HepG2 (cell line): ENCODE measurements at regions not wholly inside any gene's neighbourhood (a gene's known extent, or its start where the extent isn't known, plus 50 kb on each side); places are given as distances from the start of the nearest gene placed in this dataset.

ENCODE experiments used
- BORCS8-MEF2B ChIP-seq: sonication (generic); formaldehyde crosslinking; IDR thresholded peaks from 2 replicates; pipeline ENCODE4 v1.8.0; 2022; ENCODE audit warnings: mild to moderate bottlenecking, missing genetic modification reagents
- CBFB ChIP-seq: sonication (generic); formaldehyde crosslinking; IDR thresholded peaks from 2 replicates; pipeline ENCODE4 v1.4.0; 2020; ENCODE audit warnings: missing genetic modification reagents
- FOXJ3 ChIP-seq: sonication (generic); formaldehyde crosslinking; IDR thresholded peaks from 2 replicates; pipeline ENCODE4 v1.4.0; 2020; ENCODE audit warnings: missing genetic modification reagents, mild to moderate bottlenecking, borderline replicate concordance
- HDAC2 ChIP-seq: sonication (generic); formaldehyde crosslinking; IDR thresholded peaks from 2 replicates; pipeline ENCODE4 v1.4.0; 2020; ENCODE audit warnings: missing genetic modification reagents
- HOXA3 ChIP-seq: sonication (generic); formaldehyde crosslinking; IDR thresholded peaks from 2 replicates; pipeline ENCODE4 v1.5.0; 2020; ENCODE audit warnings: missing genetic modification reagents
- JUND ChIP-seq: sonication (generic); formaldehyde crosslinking; IDR thresholded peaks from 2 replicates; pipeline ENCODE4 v1.8.0; 2022; ENCODE audit warnings: mild to moderate bottlenecking, missing genetic modification reagents
- KLF11 ChIP-seq: IDR thresholded peaks from 2 replicates; pipeline ENCODE4 v1.6.1; 2016; ENCODE audit warnings: missing compliant biosample characterization
- KLF16 ChIP-seq, 2 experiments: sonication (generic) in 1 of 2; formaldehyde crosslinking in 1 of 2; IDR thresholded peaks; 2 replicates each; pipeline versions ENCODE4 v1.6.1 to v1.8.0; 2016 to 2023; ENCODE audit warnings: missing genetic modification reagents in 2 of 2, missing compliant biosample characterization in 1 of 2
- MED1 ChIP-seq: sonication (generic); formaldehyde crosslinking; IDR thresholded peaks from 2 replicates; pipeline ENCODE4 v1.4.0; 2020; ENCODE audit warnings: missing genetic modification reagents
- POGZ ChIP-seq: sonication (generic); formaldehyde crosslinking; IDR thresholded peaks from 2 replicates; pipeline ENCODE4 v1.4.0; 2020; ENCODE audit warnings: mild to moderate bottlenecking, missing genetic modification reagents
- SIN3A ChIP-seq: IDR thresholded peaks from 2 replicates; pipeline ENCODE4 v1.6.1; 2011; ENCODE audit warnings: low read depth, mild to moderate bottlenecking, control low read depth, low read length, borderline replicate concordance
- SOX13 ChIP-seq, 3 experiments: fragments of 450-650 bp in 1 of 3; sonication (generic) in 1 of 3; formaldehyde crosslinking in 1 of 3; IDR thresholded peaks in 2 of 3; conservative IDR thresholded peaks in 1 of 3; 2 replicates each; pipeline versions ENCODE4 v1.5.0 to v1.6.1; 2016 to 2020; ENCODE audit warnings: antibody characterized with exemption in 1 of 3, mild to moderate bottlenecking in 1 of 3, missing compliant biosample characterization in 1 of 3, missing genetic modification reagents in 1 of 3, moderate library complexity in 1 of 3
- SPEN ChIP-seq: sonication (generic); formaldehyde crosslinking; IDR thresholded peaks from 2 replicates; pipeline ENCODE4 v1.5.1; 2020; ENCODE audit warnings: low read depth, mild to moderate bottlenecking, missing genetic modification reagents
- TCF7 ChIP-seq: sonication (generic); IDR thresholded peaks from 2 replicates; pipeline ENCODE4 v1.6.1; 2016; ENCODE audit warnings: antibody characterized with exemption, low read depth
- ZNF230 ChIP-seq: sonication (generic); formaldehyde crosslinking; IDR thresholded peaks from 2 replicates; pipeline ENCODE4 v1.4.0; 2020; ENCODE audit warnings: mild to moderate bottlenecking, missing genetic modification reagents
- ZNF782 ChIP-seq: sonication (generic); formaldehyde crosslinking; IDR thresholded peaks from 2 replicates; pipeline ENCODE4 v1.4.0; 2020; ENCODE audit warnings: missing genetic modification reagents, mild to moderate bottlenecking, borderline replicate concordance
- TF ChIP-seq, protein P1 (sequence below): sonication (generic); formaldehyde crosslinking; IDR thresholded peaks from 2 replicates; pipeline ENCODE4 v1.5.1; 2020; ENCODE audit warnings: mild to moderate bottlenecking, missing genetic modification reagents, moderate library complexity
- TF ChIP-seq, protein P2 (sequence below): sonication (generic); formaldehyde crosslinking; IDR thresholded peaks from 2 replicates; pipeline ENCODE4 v1.4.0; 2020; ENCODE audit warnings: missing genetic modification reagents
- TF ChIP-seq, protein P3 (sequence below): sonication (generic); formaldehyde crosslinking; IDR thresholded peaks from 2 replicates; pipeline ENCODE4 v1.5.1; 2020; ENCODE audit warnings: mild to moderate bottlenecking, missing genetic modification reagents, borderline replicate concordance

DNA sequence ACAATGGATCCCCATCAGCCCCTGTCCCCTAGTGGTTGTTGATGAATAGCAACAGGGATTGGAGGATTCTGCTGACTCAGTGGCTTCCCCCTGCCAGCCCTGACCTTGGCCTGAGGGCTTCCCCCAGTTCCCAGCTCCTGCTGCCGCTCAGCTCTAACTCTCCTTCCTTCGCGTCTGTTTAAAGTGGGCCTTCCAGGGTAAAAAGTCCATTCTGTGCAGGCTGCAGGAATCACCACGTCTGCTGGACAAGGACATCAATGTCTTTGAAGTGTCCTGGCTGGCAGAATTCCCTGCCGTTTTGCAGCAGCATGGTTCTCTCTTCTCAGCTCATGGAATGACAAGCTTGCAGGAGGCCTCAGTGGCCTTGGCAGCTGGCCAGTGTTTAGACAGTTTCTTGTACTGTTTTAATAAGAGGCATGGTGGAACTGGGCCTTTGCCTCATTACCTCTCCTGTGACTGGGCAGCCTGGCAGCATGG, 152.5 kb upstream of the STX18 start (continued):
- peak; percentile 74 for TF ChIP-seq HOXA3 (CRISPR knock-in tag)
- TF ChIP-seq CBFB (CRISPR knock-in tag), result 0 out of 2 replicates have a peak, but pooled peaks have one; percentile 15
- TF ChIP-seq KLF16 (CRISPR knock-in tag; IDR thresholded peaks at IDR 0.05), result peak in 1 of 2 experiments; percentile 61; a peak in 1 of 4 replicates
- TF ChIP-seq SOX13 (IDR thresholded peaks at IDR 0.05), result no peak
- peak in 1 of 2 experiments; percentile 77; a peak in 2 of 4 replicates for TF ChIP-seq SOX13 (CRISPR knock-in tag; conservative IDR thresholded peaks at IDR 0.05 in 1 of 2, IDR thresholded peaks at IDR 0.05 in 1 of 2)
- TF ChIP-seq MED1 (CRISPR knock-in tag), result peak; percentile 81
- peak; percentile 85 for TF ChIP-seq TCF7
- peak; percentile 83 for TF ChIP-seq HDAC2 (CRISPR knock-in tag)
- TF ChIP-seq FOXJ3, result peak; percentile 71; the same call in 1 of the 2 replicates
- peak; percentile 75 for TF ChIP-seq SPEN (CRISPR knock-in tag)
- TF ChIP-seq KLF11 (CRISPR knock-in tag), result peak; percentile 48; the same call in 1 of the 2 replicates
- TF ChIP-seq POGZ, result peak; percentile 75
- TF ChIP-seq BORCS8-MEF2B, result peak; percentile 42; the same call in 1 of the 2 replicates
- TF ChIP-seq ZNF782 (CRISPR knock-in tag), result no peak
- TF ChIP-seq, protein P1, sequence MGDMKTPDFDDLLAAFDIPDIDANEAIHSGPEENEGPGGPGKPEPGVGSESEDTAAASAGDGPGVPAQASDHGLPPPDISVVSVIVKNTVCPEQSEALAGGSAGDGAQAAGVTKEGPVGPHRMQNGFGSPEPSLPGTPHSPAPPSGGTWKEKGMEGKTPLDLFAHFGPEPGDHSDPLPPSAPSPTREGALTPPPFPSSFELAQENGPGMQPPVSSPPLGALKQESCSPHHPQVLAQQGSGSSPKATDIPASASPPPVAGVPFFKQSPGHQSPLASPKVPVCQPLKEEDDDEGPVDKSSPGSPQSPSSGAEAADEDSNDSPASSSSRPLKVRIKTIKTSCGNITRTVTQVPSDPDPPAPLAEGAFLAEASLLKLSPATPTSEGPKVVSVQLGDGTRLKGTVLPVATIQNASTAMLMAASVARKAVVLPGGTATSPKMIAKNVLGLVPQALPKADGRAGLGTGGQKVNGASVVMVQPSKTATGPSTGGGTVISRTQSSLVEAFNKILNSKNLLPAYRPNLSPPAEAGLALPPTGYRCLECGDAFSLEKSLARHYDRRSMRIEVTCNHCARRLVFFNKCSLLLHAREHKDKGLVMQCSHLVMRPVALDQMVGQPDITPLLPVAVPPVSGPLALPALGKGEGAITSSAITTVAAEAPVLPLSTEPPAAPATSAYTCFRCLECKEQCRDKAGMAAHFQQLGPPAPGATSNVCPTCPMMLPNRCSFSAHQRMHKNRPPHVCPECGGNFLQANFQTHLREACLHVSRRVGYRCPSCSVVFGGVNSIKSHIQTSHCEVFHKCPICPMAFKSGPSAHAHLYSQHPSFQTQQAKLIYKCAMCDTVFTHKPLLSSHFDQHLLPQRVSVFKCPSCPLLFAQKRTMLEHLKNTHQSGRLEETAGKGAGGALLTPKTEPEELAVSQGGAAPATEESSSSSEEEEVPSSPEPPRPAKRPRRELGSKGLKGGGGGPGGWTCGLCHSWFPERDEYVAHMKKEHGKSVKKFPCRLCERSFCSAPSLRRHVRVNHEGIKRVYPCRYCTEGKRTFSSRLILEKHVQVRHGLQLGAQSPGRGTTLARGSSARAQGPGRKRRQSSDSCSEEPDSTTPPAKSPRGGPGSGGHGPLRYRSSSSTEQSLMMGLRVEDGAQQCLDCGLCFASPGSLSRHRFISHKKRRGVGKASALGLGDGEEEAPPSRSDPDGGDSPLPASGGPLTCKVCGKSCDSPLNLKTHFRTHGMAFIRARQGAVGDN (CRISPR knock-in tag), result peak; percentile 78
- TF ChIP-seq, protein P2, sequence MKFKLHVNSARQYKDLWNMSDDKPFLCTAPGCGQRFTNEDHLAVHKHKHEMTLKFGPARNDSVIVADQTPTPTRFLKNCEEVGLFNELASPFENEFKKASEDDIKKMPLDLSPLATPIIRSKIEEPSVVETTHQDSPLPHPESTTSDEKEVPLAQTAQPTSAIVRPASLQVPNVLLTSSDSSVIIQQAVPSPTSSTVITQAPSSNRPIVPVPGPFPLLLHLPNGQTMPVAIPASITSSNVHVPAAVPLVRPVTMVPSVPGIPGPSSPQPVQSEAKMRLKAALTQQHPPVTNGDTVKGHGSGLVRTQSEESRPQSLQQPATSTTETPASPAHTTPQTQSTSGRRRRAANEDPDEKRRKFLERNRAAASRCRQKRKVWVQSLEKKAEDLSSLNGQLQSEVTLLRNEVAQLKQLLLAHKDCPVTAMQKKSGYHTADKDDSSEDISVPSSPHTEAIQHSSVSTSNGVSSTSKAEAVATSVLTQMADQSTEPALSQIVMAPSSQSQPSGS (CRISPR knock-in tag), result peak; percentile 80; the same call in 1 of the 2 replicates
- TF ChIP-seq JUND, result 0 out of 2 replicates have a peak, but pooled peaks have one; percentile 16
- no peak for TF ChIP-seq SIN3A
- TF ChIP-seq, protein P3, sequence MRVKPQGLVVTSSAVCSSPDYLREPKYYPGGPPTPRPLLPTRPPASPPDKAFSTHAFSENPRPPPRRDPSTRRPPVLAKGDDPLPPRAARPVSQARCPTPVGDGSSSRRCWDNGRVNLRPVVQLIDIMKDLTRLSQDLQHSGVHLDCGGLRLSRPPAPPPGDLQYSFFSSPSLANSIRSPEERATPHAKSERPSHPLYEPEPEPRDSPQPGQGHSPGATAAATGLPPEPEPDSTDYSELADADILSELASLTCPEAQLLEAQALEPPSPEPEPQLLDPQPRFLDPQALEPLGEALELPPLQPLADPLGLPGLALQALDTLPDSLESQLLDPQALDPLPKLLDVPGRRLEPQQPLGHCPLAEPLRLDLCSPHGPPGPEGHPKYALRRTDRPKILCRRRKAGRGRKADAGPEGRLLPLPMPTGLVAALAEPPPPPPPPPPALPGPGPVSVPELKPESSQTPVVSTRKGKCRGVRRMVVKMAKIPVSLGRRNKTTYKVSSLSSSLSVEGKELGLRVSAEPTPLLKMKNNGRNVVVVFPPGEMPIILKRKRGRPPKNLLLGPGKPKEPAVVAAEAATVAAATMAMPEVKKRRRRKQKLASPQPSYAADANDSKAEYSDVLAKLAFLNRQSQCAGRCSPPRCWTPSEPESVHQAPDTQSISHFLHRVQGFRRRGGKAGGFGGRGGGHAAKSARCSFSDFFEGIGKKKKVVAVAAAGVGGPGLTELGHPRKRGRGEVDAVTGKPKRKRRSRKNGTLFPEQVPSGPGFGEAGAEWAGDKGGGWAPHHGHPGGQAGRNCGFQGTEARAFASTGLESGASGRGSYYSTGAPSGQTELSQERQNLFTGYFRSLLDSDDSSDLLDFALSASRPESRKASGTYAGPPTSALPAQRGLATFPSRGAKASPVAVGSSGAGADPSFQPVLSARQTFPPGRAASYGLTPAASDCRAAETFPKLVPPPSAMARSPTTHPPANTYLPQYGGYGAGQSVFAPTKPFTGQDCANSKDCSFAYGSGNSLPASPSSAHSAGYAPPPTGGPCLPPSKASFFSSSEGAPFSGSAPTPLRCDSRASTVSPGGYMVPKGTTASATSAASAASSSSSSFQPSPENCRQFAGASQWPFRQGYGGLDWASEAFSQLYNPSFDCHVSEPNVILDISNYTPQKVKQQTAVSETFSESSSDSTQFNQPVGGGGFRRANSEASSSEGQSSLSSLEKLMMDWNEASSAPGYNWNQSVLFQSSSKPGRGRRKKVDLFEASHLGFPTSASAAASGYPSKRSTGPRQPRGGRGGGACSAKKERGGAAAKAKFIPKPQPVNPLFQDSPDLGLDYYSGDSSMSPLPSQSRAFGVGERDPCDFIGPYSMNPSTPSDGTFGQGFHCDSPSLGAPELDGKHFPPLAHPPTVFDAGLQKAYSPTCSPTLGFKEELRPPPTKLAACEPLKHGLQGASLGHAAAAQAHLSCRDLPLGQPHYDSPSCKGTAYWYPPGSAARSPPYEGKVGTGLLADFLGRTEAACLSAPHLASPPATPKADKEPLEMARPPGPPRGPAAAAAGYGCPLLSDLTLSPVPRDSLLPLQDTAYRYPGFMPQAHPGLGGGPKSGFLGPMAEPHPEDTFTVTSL (CRISPR knock-in tag), result peak; percentile 47; the same call in 1 of the 2 replicates
- no peak for TF ChIP-seq ZNF230
